D341Med (cell line): ENCODE measurements at regions not wholly inside any gene's neighbourhood (a gene's known extent, or its start where the extent isn't known, plus 50 kb on each side); places are given as distances from the start of the nearest gene placed in this dataset.
"Not testable (repeated sequence)": the region's sequence is repeated elsewhere in the genome, so short reads cannot be mapped to it uniquely, and the experiment has no call there.

ENCODE experiments used
- DNase-seq: peaks from one replicate; pipeline ENCODE4 v3.0.0; 2012; ENCODE audit warnings: low spot score

DNA sequence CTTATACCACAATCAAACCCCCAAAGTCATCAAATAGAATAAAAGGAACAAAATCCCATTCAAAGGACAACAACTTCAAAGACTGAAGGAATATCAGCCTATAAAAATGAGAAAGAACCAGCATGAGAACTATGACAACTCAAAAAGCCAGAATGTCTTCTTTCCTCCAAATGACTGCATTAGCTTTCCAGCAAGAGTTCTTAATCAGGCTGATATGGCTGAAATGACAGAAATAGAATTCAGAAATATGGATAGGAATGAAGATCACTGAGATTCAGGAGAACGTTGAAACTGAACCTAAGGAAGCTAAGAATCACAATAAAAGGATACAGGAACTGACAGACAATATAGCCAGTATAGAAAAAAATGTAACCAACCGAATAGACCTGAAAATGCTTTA, 109.5 kb downstream of the SINHCAF start:
- DNase-seq = no peak

- DNase-seq = peak; percentile 24
Observed at GRCh38 chr12:31217356-31218130, 108.4 kb downstream of the SINHCAF start.

- no peak for DNase-seq
Observed at GRCh38 chr12:31218203-31219025, 107.5 kb downstream of the SINHCAF start.

- no peak for DNase-seq
Observed at GRCh38 chr12:31219521-31219920, 106.4 kb downstream of the SINHCAF start.

- no peak for DNase-seq
Observed at GRCh38 chr12:31220061-31220460, 105.9 kb downstream of the SINHCAF start.

DNA sequence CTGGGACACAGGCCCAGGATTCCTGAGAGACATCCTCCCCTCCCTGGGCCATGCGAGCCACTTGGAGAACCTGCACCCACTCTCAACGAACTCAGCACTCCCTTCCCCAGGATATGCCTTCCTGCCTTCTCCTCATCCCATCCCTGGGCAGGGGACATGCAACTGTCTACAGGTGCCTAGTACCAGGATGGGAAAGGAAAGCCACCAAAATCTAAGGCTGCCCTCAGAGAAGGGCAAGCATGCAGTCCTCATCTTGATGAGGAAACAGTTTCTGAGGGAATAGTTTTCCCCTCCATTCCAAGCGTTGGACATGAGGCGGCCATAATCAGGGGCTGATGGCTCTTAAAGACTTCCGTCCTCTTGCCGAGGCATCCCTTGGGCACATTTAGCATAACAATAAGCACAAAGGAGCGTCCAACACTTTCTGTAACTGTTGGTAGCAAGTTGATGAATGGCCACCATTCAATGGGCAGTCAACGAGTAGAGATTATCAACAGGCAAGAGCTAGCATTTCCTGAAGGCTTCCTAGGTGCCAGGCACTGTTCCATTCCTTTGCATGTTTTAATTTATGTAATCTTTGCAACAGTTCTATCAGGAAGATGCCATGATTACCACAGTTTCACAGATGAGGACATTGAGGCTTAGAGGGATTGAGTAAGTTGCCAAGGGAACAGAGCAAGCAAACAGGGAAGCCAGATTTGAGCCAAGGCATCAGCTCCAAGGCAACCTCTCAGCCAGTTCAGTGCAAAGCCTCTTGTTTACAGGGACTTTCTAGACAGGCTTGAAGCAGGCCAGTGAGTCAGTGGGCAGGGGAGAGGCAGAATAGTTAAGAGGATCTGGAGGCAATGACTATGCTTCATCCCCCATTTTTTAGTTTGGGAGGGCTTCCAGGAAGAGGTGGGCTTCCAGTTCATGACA, 105.1 kb downstream of the SINHCAF start:
- no peak for DNase-seq

DNA sequence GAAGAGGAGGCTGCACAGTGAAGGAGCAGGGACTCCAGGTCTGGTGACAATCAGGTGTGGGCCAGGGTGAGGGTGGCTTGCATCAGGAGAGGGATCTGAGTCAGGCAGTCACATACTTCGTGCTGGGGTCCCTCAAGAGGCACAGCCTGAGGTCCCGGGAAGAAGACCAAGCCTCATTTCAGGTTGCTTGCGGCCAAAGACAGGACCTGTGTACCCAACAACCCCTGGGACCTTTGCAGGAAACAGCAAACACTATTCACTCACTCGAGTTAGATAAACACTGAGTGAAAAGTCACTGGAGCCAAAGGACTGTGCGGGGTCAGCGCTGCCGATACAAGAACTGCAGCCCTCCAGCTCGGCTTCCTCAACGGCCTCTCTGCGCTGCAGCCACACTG, 104.4 kb downstream of the SINHCAF start:
- DNase-seq = no peak

GRCh38 chr12:31222620-31223222, 103.2 kb downstream of the SINHCAF start:
- no peak for DNase-seq

- not testable (repeated sequence) for DNase-seq
Observed at GRCh38 chr12:31223640-31224039, 102.3 kb downstream of the SINHCAF start.

- DNase-seq = no peak
Observed at GRCh38 chr12:31224768-31225448, 101.0 kb downstream of the SINHCAF start.

DNA sequence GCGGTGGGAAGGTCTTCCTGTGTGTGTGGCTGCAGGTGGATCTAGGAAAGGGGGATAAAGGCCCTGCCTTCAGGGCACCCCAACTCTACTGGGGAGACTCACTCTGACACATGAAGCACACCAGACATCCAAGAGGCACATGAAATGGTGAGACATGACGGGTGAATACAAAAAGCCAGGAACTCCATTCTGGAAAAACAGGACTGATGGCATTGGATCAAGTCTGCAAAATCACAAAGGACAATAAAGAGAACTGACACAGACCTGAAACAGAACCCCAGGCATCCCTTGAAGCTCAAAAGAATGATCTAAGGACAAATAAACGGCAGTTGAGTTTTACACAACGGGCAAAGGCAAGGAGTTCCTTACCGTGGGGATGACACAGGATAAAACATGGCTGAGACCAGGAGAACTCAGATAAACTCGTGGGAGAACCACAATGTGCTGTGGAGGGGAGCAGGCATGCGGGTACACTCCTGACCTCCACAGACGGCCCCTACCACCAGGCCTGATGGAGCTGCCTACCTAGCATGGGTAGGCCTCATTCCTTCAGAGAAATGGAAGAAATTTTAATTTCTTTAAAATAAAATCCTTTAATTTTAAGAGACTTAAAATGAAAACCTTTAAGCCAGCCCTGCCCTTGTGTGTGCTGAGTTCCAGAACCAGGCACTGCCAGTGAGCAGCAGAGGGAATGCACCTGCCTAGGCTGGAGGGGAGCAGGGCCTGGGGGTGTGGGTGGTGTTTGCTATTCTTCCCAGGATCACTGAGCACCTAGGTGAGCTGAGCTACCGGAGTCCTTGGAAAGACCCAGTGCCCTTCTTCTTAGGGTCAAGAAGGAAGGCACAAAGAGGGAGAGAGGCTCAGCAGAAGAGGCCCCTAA, 100.1 kb downstream of the SINHCAF start:
- DNase-seq = no peak

DNA sequence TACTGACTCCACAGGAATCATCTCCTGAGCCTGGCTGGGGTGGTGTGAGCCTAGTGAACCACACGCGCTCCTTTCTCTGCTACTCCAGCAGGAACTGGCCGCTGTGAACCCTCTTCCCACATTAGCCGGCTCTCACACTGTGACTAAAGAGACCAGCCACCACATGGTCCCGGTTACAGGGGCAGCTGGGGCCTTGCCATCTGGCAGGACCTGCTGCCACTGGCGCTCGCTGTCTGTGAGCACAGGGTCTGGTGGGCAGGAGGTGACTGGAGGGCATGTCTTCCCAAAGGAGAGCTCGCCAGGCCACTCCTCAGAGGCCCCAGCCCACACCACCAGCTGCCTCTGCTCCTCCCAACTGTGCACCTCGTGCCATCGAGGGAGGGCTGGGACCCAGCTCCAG, 99.3 kb downstream of the SINHCAF start:
- no peak for DNase-seq

GRCh38 chr12:31227401-31227981, 98.5 kb downstream of the SINHCAF start:
- DNase-seq = peak; percentile 65

GRCh38 chr12:31228811-31229792, 96.8 kb downstream of the SINHCAF start:
- no peak for DNase-seq

DNA sequence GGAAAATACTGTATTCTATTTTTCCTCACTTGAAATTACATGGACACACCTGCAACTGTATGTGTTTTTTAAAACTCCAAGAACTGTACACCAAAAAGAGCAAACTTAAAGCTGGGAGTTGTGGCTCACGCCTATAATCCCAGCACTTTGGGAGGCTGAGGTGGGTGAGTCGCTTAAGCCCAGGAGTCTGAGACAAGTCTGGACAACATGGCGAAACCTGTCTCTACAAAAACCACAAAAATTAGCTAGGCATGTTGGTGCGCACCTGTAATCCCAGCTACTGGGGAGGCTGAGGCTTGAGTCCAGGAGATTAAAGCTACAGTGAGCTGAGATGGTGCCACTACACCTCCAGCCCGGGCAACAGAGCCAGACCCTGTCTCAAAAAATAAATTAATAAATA, 95.9 kb downstream of the SINHCAF start:
- no peak for DNase-seq
